ENCODE measurements at regions not wholly inside any gene's neighbourhood (a gene's known extent, or its start where the extent isn't known, plus 50 kb on each side); places are given as distances from the start of the nearest gene placed in this dataset.

GRCh38 chr11:33630936-33631748 is 69.5 kb downstream of the C11orf91 start:
- no TSS peak for BruUV-seq (replicated peaks)
- Mint-ChIP-seq H3K27me3 (ENCODE audit: insufficient read depth, unreplicated experiment) (no peaks in the 10 kb centered on the region), H3K4me3 (ENCODE audit: unreplicated experiment) (no peak overlapping the region), H3K4me1 (ENCODE audit: insufficient read depth, unreplicated experiment) (peaks cover 32% of the 10 kb centered on the region), H3K9me3 (ENCODE audit: unreplicated experiment) (no peaks in the 10 kb centered on the region), H3K36me3 (ENCODE audit: insufficient read depth, unreplicated experiment) (no peaks in the 10 kb centered on the region), H3K27ac (ENCODE audit: low read depth, unreplicated experiment) (peak overlapping the region; percentile 16)
- ChIA-PET CTCF (interaction anchor here (0.9 kb wide), 1 partner anchor 11 kb away, joined by 3 read pairs; no protein-coding TSS in a partner anchor), POLR2A (interaction anchor here (0.9 to 1.2 kb wide), 2 partner anchors 11 to 60 kb away, joined by 3 read pairs; no protein-coding TSS in a partner anchor)
- peak; percentile 17 for DNase-seq (ENCODE audit: unreplicated experiment)
- intact Hi-C loops (cut with micrococcal nuclease) = no loop called here
- no peak for TF ChIP-seq CTCF (IDR thresholded peaks at IDR 0.05; ENCODE audit: unreplicated experiment)

- intact Hi-C loops (cut with micrococcal nuclease) = no loop called here
- Mint-ChIP-seq H3K9me3 (ENCODE audit: unreplicated experiment) (no peaks in the 10 kb centered on the region), H3K27ac (ENCODE audit: low read depth, unreplicated experiment) (no peak overlapping the region), H3K4me1 (ENCODE audit: insufficient read depth, unreplicated experiment) (peaks cover 19% of the 10 kb centered on the region), H3K4me3 (ENCODE audit: unreplicated experiment) (no peak overlapping the region), H3K36me3 (ENCODE audit: insufficient read depth, unreplicated experiment) (no peaks in the 10 kb centered on the region), H3K27me3 (ENCODE audit: insufficient read depth, unreplicated experiment) (no peaks in the 10 kb centered on the region)
- BruUV-seq (replicated peaks) = no TSS peak
- ChIA-PET CTCF (interaction anchor here (0.7 kb wide), 1 partner anchor 71 kb away, joined by 3 read pairs; no protein-coding TSS in a partner anchor), POLR2A (no interaction called here)
- DNase-seq (ENCODE audit: unreplicated experiment) = peak; percentile 39
- no peak for TF ChIP-seq CTCF (IDR thresholded peaks at IDR 0.05; ENCODE audit: unreplicated experiment)
Measured at GRCh38 chr11:33624083-33624482, 76.5 kb downstream of the C11orf91 start.

GRCh38 chr11:33622806-33623205 is 77.8 kb downstream of the C11orf91 start:
- H3K36me3 Mint-ChIP-seq (ENCODE audit: insufficient read depth, unreplicated experiment) = no peaks in the 10 kb centered on the region
- H3K4me1 Mint-ChIP-seq (ENCODE audit: insufficient read depth, unreplicated experiment) = peaks cover 19% of the 10 kb centered on the region
- no peaks in the 10 kb centered on the region for H3K27me3 Mint-ChIP-seq (ENCODE audit: insufficient read depth, unreplicated experiment)
- BruUV-seq (replicated peaks) = no TSS peak
- POLR2A ChIA-PET = interaction anchor here (1.2 kb wide), 1 partner anchor 11 kb away, joined by 3 read pairs; no protein-coding TSS in a partner anchor
- intact Hi-C loops (cut with micrococcal nuclease) = no loop called here
- H3K4me3 Mint-ChIP-seq (ENCODE audit: unreplicated experiment) = no peak overlapping the region
- TF ChIP-seq CTCF (IDR thresholded peaks at IDR 0.05; ENCODE audit: unreplicated experiment) = no peak
- no peak for DNase-seq (ENCODE audit: unreplicated experiment)
- no peaks in the 10 kb centered on the region for H3K9me3 Mint-ChIP-seq (ENCODE audit: unreplicated experiment)
- H3K27ac Mint-ChIP-seq (ENCODE audit: low read depth, unreplicated experiment) = no peak overlapping the region
- CTCF ChIA-PET = interaction anchor here (0.5 kb wide), 1 partner anchor 178 kb away, joined by 3 read pairs; no protein-coding TSS in a partner anchor

- Mint-ChIP-seq H3K27ac (ENCODE audit: low read depth, unreplicated experiment) (no peak overlapping the region), H3K9me3 (ENCODE audit: unreplicated experiment) (no peaks in the 10 kb centered on the region), H3K4me3 (ENCODE audit: unreplicated experiment) (no peak overlapping the region), H3K36me3 (ENCODE audit: insufficient read depth, unreplicated experiment) (no peaks in the 10 kb centered on the region), H3K27me3 (ENCODE audit: insufficient read depth, unreplicated experiment) (no peaks in the 10 kb centered on the region), H3K4me1 (ENCODE audit: insufficient read depth, unreplicated experiment) (peaks cover 24% of the 10 kb centered on the region)
- CTCF ChIA-PET = interaction anchor here (0.5 kb wide), 2 partner anchors 178 to 374 kb away, joined by 3 read pairs; no protein-coding TSS in a partner anchor
- POLR2A ChIA-PET = interaction anchor here (1.2 kb wide), 1 partner anchor 11 kb away, joined by 3 read pairs; no protein-coding TSS in a partner anchor
- no peak for DNase-seq (ENCODE audit: unreplicated experiment)
- intact Hi-C loops (cut with micrococcal nuclease) = no loop called here
- BruUV-seq (replicated peaks) = no TSS peak
- no peak for TF ChIP-seq CTCF (IDR thresholded peaks at IDR 0.05; ENCODE audit: unreplicated experiment)
Measured at GRCh38 chr11:33622186-33622585, 78.4 kb downstream of the C11orf91 start.
